GM12878 (cell line): ENCODE measurements at regions not wholly inside any gene's neighbourhood (a gene's known extent, or its start where the extent isn't known, plus 50 kb on each side); places are given as distances from the start of the nearest gene placed in this dataset.

ENCODE experiments used
- ATAC-seq: fragments of 200-7000 bp; cut with Tn5 transposase; 3 replicates; pipeline ENCODE4 v1.9.1; 2020; ENCODE audit warnings: mild to moderate bottlenecking, moderate library complexity
- BruUV-seq: library from RNA; stranded (reverse); fragments of 400-500 nt; replicated peaks from 2 replicates; lab custom pipeline; 2021; lab: Mats Ljungman, UMichigan
- CTCF ChIA-PET: fragments of 300-600 bp; sonication (Branson Sonifier 250); formaldehyde crosslinking; extraction: SDS; loops from one replicate; lab custom pipeline; 2021; ENCODE audit warnings: inconsistent platforms; lab: Yijun Ruan, JAX
- POLR2A ChIA-PET: fragments of 350-600 bp; formaldehyde crosslinking; extraction: SDS; loops from one replicate; lab custom pipeline; 2021; ENCODE audit warnings: inconsistent platforms; lab: Charles Lee
- RAD21 ChIA-PET: fragments of 300-600 bp; sonication (Branson Sonifier 250); formaldehyde crosslinking; loops from one replicate; lab custom pipeline; 2023; ENCODE audit warnings: antibody characterized with exemption; ENCODE audit not compliant: unreplicated experiment; lab: Charles Lee
- SMC1A ChIA-PET: fragments of 300-600 bp; sonication (Branson Sonifier 250); formaldehyde crosslinking; loops from one replicate; lab custom pipeline; 2023; ENCODE audit not compliant: unreplicated experiment, uncharacterized antibody; lab: Charles Lee
- DNase-seq: peaks from one replicate; pipeline ENCODE4 v3.0.0-alpha.2; 2011; ENCODE audit warnings: low read depth, low spot score
- FAIRE-seq: peaks from 3 replicates; lab custom pipeline; 2011; peaks lifted over from hg19 to GRCh38; lab: Jason Lieb, UNC
- H2AFZ ChIP-seq: 2 replicates; pipeline ENCODE4 v1.6.0; 2011; ENCODE audit warnings: low read depth, low read length, control low read depth; ENCODE audit not compliant: control insufficient read depth
- H3K27ac ChIP-seq: 2 replicates; pipeline ENCODE4 v1.5.1; 2011; ENCODE audit warnings: control low read depth; ENCODE audit not compliant: control insufficient read depth, insufficient read depth
- H3K27me3 ChIP-seq, 2 experiments: replicated peaks in 1 of 2; 2 replicates each; pipeline versions ENCODE4 v1.6.0 to v1.6.1; 2011; ENCODE audit warnings: low read length in 1 of 2; ENCODE audit not compliant: control insufficient read depth in 2 of 2, insufficient read depth in 2 of 2
- H3K36me3 ChIP-seq, 2 experiments: 2 replicates each; pipeline ENCODE4 v1.5.1; 2011; ENCODE audit warnings: low read length in 1 of 2; ENCODE audit not compliant: control insufficient read depth in 2 of 2, insufficient read depth in 2 of 2
- H3K4me1 ChIP-seq: 2 replicates; pipeline ENCODE4 v1.6.1; 2011; ENCODE audit warnings: mild to moderate bottlenecking, low read length, moderate library complexity, mixed read lengths; ENCODE audit not compliant: control insufficient read depth, insufficient read depth
- H3K4me2 ChIP-seq: 2 replicates; pipeline ENCODE4 v1.6.0; 2011; ENCODE audit warnings: control low read depth; ENCODE audit not compliant: control insufficient read depth, insufficient read depth
- H3K4me3 ChIP-seq: fragments of 200-600 bp; sonication (generic); 2 replicates; pipeline ENCODE4 v1.5.1; 2016
- H3K79me2 ChIP-seq: 2 replicates; pipeline ENCODE4 v1.6.0; 2011; ENCODE audit warnings: low read length; ENCODE audit not compliant: control insufficient read depth, insufficient read depth
- H3K9ac ChIP-seq: 2 replicates; pipeline ENCODE4 v1.8.0; 2011; ENCODE audit warnings: low read length, control low read depth, mixed read lengths; ENCODE audit not compliant: control insufficient read depth, insufficient read depth
- H3K9me3 ChIP-seq: replicated peaks from 3 replicates; pipeline ENCODE4 v1.5.1; 2011; ENCODE audit warnings: mild to moderate bottlenecking, low read length; ENCODE audit not compliant: control insufficient read depth, insufficient read depth
- H4K20me1 ChIP-seq: 2 replicates; pipeline ENCODE4 v1.6.0; 2011; ENCODE audit not compliant: control insufficient read depth, insufficient read depth
- ATF2 ChIP-seq: IDR thresholded peaks from 2 replicates; pipeline ENCODE4 v1.6.1; 2012; ENCODE audit warnings: low read length, inconsistent platforms
- BACH1 ChIP-seq: fragments of 450-650 bp; IDR thresholded peaks from 2 replicates; pipeline ENCODE4 v1.6.1; 2017; ENCODE audit warnings: mild to moderate bottlenecking, borderline replicate concordance
- BHLHE40 ChIP-seq, 2 experiments: fragments of 450-650 bp in 1 of 2; IDR thresholded peaks; 2 replicates each; pipeline ENCODE4 v1.6.1; 2011 to 2017; ENCODE audit warnings: low read depth in 2 of 2, borderline replicate concordance in 1 of 2, improper control_type of control experiment in 1 of 2, low read length in 1 of 2, mild to moderate bottlenecking in 1 of 2
- BRCA1 ChIP-seq: IDR thresholded peaks from 2 replicates; pipeline ENCODE4 v1.6.1; 2011; ENCODE audit warnings: low read depth, low read length, improper control_type of control experiment
- CHD2 ChIP-seq: IDR thresholded peaks from 2 replicates; pipeline ENCODE4 v1.6.1; 2011; ENCODE audit warnings: low read depth, low read length, improper control_type of control experiment, borderline replicate concordance
- HCFC1 ChIP-seq: fragments of 150-350 bp; IDR thresholded peaks from 2 replicates; pipeline ENCODE4 v1.6.1; 2014; ENCODE audit warnings: low read length
- HDAC2 ChIP-seq: fragments of 200-600 bp; sonication (generic); IDR thresholded peaks from 2 replicates; pipeline ENCODE4 v1.6.1; 2017
- MTA3 ChIP-seq: IDR thresholded peaks from 2 replicates; pipeline ENCODE4 v1.6.1; 2012; ENCODE audit warnings: low read length, inconsistent platforms, borderline replicate concordance
- NFXL1 ChIP-seq: fragments of 450-650 bp; IDR thresholded peaks from 2 replicates; pipeline ENCODE4 v1.6.1; 2017; ENCODE audit warnings: antibody characterized with exemption, mild to moderate bottlenecking, borderline replicate concordance
- NR2C2 ChIP-seq: IDR thresholded peaks from 2 replicates; pipeline ENCODE4 v1.6.1; 2011; ENCODE audit warnings: borderline replicate concordance, low read depth; ENCODE audit not compliant: control insufficient read depth, insufficient read length
- PAX5 ChIP-seq: IDR thresholded peaks from 2 replicates; pipeline ENCODE4 v1.6.1; 2011; ENCODE audit warnings: low read depth, low read length, borderline replicate concordance
- PML ChIP-seq: IDR thresholded peaks from 2 replicates; pipeline ENCODE4 v1.6.1; 2012; ENCODE audit warnings: low read length, inconsistent platforms
- POLR2A ChIP-seq: IDR thresholded peaks from 2 replicates; pipeline ENCODE4 v1.6.1; 2011; ENCODE audit warnings: low read depth, mild to moderate bottlenecking, low read length
- POLR2AphosphoS2 ChIP-seq: IDR thresholded peaks from 2 replicates; pipeline ENCODE4 v1.6.1; 2011; ENCODE audit warnings: low read depth, mild to moderate bottlenecking, low read length, improper control_type of control experiment, moderate library complexity
- RB1 ChIP-seq: fragments of 450-650 bp; formaldehyde crosslinking; IDR thresholded peaks from 2 replicates; pipeline ENCODE4 v1.6.1; 2017; ENCODE audit warnings: mild to moderate bottlenecking, borderline replicate concordance
- RELA ChIP-seq: fragments of 450-650 bp; IDR thresholded peaks from 2 replicates; pipeline ENCODE4 v1.8.0; 2014; ENCODE audit warnings: borderline replicate concordance; ENCODE audit not compliant: partially characterized antibody
- SIN3A ChIP-seq: IDR thresholded peaks from 2 replicates; pipeline ENCODE4 v1.6.1; 2012; ENCODE audit warnings: low read depth, low read length, improper control_type of control experiment
- WGBS: methylation state at CpG from one replicate; pipeline ENCODE4 v1.1.6; 2016; ENCODE audit warnings: low lambda C conversion rate; ENCODE audit not compliant: insufficient replicate concordance, insufficient coverage; ENCODE audit errors: missing lambda C conversion rate; 5-methylcytosine and 5-hydroxymethylcytosine counted together
- in situ Hi-C: fragments of 300-500 bp; cut with MboI; formaldehyde crosslinking; loops from 9 replicates; pipeline ENCODE4 v1.14.3; 2018; ENCODE audit warnings: mixed read lengths
- intact Hi-C: fragments of 100-400 bp; cut with micrococcal nuclease; formaldehyde crosslinking; loops from one replicate; pipeline ENCODE4 v1.14.2; 2022; ENCODE audit not compliant: unreplicated experiment
- TF ChIP-seq, protein P1 (sequence below): fragments of 450-650 bp; IDR thresholded peaks from 2 replicates; pipeline ENCODE4 v1.6.1; 2016; ENCODE audit warnings: mild to moderate bottlenecking
- TF ChIP-seq, protein P2 (sequence below): fragments of 450-650 bp; IDR thresholded peaks from 2 replicates; pipeline ENCODE4 v1.6.1; 2017; ENCODE audit warnings: borderline replicate concordance

DNA sequence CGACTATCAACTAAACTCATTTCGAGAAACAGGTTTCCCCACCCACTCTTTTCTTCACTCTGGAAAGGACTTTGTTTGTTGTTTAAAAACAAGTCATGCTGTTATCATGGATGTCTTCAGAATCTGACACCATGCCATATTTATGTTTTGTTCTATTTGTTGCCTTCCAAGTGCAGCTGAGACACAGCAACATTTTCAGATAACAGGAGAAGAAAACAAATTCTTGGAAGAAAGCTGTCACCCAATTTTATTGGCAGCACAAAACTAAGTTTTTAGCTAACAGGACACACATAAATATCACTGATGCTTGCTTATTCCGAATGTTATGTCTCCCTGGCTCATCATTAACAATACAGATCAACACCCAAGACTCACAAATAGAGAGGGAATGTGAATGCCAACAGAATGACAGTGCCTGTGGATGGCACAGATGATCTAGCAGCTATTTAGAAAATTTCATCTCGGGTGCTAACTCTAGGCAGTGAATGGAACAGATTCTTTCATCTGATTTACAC lies 147.9 kb downstream of the RPS29 start:
- no peak overlapping the region for H3K27ac ChIP-seq
- no TSS peak for BruUV-seq
- H3K4me3 ChIP-seq: no peak overlapping the region
- in situ Hi-C loops (no loop called here), intact Hi-C loops (no loop called here)
- SMC1A ChIA-PET: interaction anchor here (0.8 to 2.9 kb wide), 3 partner anchors 9 to 21 kb away, joined by 3 to 13 read pairs (median 3); no protein-coding TSS in a partner anchor
- no peaks in the 10 kb centered on the region for H4K20me1 ChIP-seq
- FAIRE-seq (no peak), ATAC-seq (no peak), DNase-seq (no peak)
- H3K9me3 ChIP-seq: no peaks in the 10 kb centered on the region
- H3K4me1 ChIP-seq: no peaks in the 10 kb centered on the region
- POLR2A ChIA-PET: no interaction called here
- no peak overlapping the region for H3K4me2 ChIP-seq
- H3K9ac ChIP-seq: no peak overlapping the region
- no peaks in the 10 kb centered on the region for H3K79me2 ChIP-seq
- no peak for TF ChIP-seq HDAC2
- TF ChIP-seq MTA3: no peak
- TF ChIP-seq, protein P1, sequence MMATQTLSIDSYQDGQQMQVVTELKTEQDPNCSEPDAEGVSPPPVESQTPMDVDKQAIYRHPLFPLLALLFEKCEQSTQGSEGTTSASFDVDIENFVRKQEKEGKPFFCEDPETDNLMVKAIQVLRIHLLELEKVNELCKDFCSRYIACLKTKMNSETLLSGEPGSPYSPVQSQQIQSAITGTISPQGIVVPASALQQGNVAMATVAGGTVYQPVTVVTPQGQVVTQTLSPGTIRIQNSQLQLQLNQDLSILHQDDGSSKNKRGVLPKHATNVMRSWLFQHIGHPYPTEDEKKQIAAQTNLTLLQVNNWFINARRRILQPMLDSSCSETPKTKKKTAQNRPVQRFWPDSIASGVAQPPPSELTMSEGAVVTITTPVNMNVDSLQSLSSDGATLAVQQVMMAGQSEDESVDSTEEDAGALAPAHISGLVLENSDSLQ: no peak
- no peak for TF ChIP-seq ATF2
- TF ChIP-seq RB1: no peak
- TF ChIP-seq, protein P2, sequence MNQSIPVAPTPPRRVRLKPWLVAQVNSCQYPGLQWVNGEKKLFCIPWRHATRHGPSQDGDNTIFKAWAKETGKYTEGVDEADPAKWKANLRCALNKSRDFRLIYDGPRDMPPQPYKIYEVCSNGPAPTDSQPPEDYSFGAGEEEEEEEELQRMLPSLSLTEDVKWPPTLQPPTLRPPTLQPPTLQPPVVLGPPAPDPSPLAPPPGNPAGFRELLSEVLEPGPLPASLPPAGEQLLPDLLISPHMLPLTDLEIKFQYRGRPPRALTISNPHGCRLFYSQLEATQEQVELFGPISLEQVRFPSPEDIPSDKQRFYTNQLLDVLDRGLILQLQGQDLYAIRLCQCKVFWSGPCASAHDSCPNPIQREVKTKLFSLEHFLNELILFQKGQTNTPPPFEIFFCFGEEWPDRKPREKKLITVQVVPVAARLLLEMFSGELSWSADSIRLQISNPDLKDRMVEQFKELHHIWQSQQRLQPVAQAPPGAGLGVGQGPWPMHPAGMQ: no peak
- no peak for TF ChIP-seq SIN3A
- TF ChIP-seq CHD2: no peak
- TF ChIP-seq HCFC1: no peak
- TF ChIP-seq BHLHE40 (IDR thresholded peaks at IDR 0.05; ENCODE audit: borderline replicate concordance in 1 of 2, low read depth in 2 of 2, low read length in 1 of 2): no peak
- TF ChIP-seq BRCA1: no peak
- no peak for TF ChIP-seq POLR2A
- no peak for TF ChIP-seq RELA
- no peak for TF ChIP-seq NR2C2
- no peak for TF ChIP-seq POLR2AphosphoS2
- no peak for TF ChIP-seq NFXL1
- no peak for TF ChIP-seq PML
- TF ChIP-seq BACH1: no peak
- no peak for TF ChIP-seq PAX5
- H2AFZ ChIP-seq: no peak overlapping the region
- no peaks in the 10 kb centered on the region for H3K36me3 ChIP-seq
- RAD21 ChIA-PET: no interaction called here
- CTCF ChIA-PET: interaction anchor here (1.7 to 2.7 kb wide), 3 partner anchors 9 to 59 kb away, joined by 5 to 8 read pairs (median 7); no protein-coding TSS in a partner anchor
- WGBS: 28% methylated on average over 4 of the region's 4 CpGs
- H3K27me3 ChIP-seq: no peaks in the 10 kb centered on the region; a peak in 1 of 4 replicates
